A549 (cell line): ENCODE measurements at regions not wholly inside any gene's neighbourhood (a gene's known extent, or its start where the extent isn't known, plus 50 kb on each side); places are given as distances from the start of the nearest gene placed in this dataset.
A peak's percentile ranks its signal among the peaks of the same experiment; 100 is the strongest.

Experiments used
- ATAC-seq, 2 experiments: fragments of 200-7000 bp in 1 of 2; fragments of >200 bp in 1 of 2; cut with Nextera tagmentation in 1 of 2; cut with Tn5 transposase in 1 of 2; 3 replicates each; pipeline versions ENCODE4 v1.8.0 to v1.9.1; 2018 to 2020; ENCODE audit warnings: mild to moderate bottlenecking in 1 of 2, moderate library complexity in 1 of 2
- CTCF ChIA-PET: fragments of 300-600 bp; sonication (Branson Sonifier 250); formaldehyde crosslinking; extraction: SDS; loops from one replicate; lab custom pipeline; 2021; ENCODE audit warnings: antibody characterized with exemption, inconsistent platforms; lab: Yijun Ruan, JAX
- POLR2A ChIA-PET: fragments of 350-600 bp; formaldehyde crosslinking; extraction: SDS; loops from one replicate; lab custom pipeline; 2021; ENCODE audit warnings: antibody characterized with exemption, inconsistent platforms; lab: Yijun Ruan, JAX
- DNase-seq, 2 experiments: peaks; one replicate each; pipeline versions ENCODE4 v3.0.0 to v3.0.0-alpha.2; 2011 to 2016; ENCODE audit warnings: low read depth in 1 of 2, low spot score in 1 of 2
- FAIRE-seq: peaks from 2 replicates; lab custom pipeline; 2011; peaks lifted over from hg19 to GRCh38; lab: Jason Lieb, UNC
- H3K27ac ChIP-seq, 2 experiments: fragments of >200 bp; sonication (Bioruptor Twin); formaldehyde crosslinking; 3 replicates each; pipeline ENCODE4 v1.5.1; 2016 to 2017
- H3K4me1 ChIP-seq: fragments of >200 bp; sonication (Bioruptor Twin); formaldehyde crosslinking; 3 replicates; pipeline ENCODE4 v1.6.1; 2016
- H3K4me2 ChIP-seq: fragments of >200 bp; sonication (Bioruptor Twin); formaldehyde crosslinking; 3 replicates; pipeline ENCODE4 v1.6.1; 2016
- H3K4me3 ChIP-seq: fragments of >200 bp; sonication (Bioruptor Twin); formaldehyde crosslinking; 3 replicates; pipeline ENCODE4 v1.5.1; 2016
- H3K9me3 ChIP-seq: fragments of >200 bp; sonication (Bioruptor Twin); formaldehyde crosslinking; 3 replicates; pipeline ENCODE4 v1.6.1; 2016
- BCL3 ChIP-seq: fragments of >200 bp; sonication (Bioruptor Twin); formaldehyde crosslinking; IDR thresholded peaks from 3 replicates; pipeline ENCODE4 v1.6.1; 2016
- BHLHE40 ChIP-seq: IDR thresholded peaks from 2 replicates; pipeline ENCODE4 v1.6.1; 2012; ENCODE audit warnings: low read depth, low read length, inconsistent platforms
- CEBPB ChIP-seq, 2 experiments: fragments of >200 bp in 1 of 2; sonication (Bioruptor Twin) in 1 of 2; formaldehyde crosslinking in 1 of 2; IDR thresholded peaks; 2 replicates each; pipeline ENCODE4 v1.6.1; 2012 to 2016
- EHF ChIP-seq: fragments of 250-450 bp; sonication (Bioruptor Pico); IDR thresholded peaks from 2 replicates; pipeline ENCODE4 v1.5.0; 2020; ENCODE audit warnings: mild to moderate bottlenecking
- EHMT2 ChIP-seq: fragments of 200-600 bp; sonication (generic); IDR thresholded peaks from 2 replicates; pipeline ENCODE4 v1.6.1; 2016; ENCODE audit warnings: antibody characterized with exemption, low read depth, mild to moderate bottlenecking, moderate library complexity
- ESRRA ChIP-seq: fragments of 150-350 bp; IDR thresholded peaks from 2 replicates; pipeline ENCODE4 v1.6.1; 2014; ENCODE audit warnings: mild to moderate bottlenecking, low read length, borderline replicate concordance
- FOSB ChIP-seq: fragments of 250-450 bp; sonication (Bioruptor Pico); IDR thresholded peaks from 2 replicates; pipeline ENCODE4 v1.5.0; 2020; ENCODE audit warnings: mild to moderate bottlenecking, moderate library complexity
- HDAC2 ChIP-seq: fragments of 200-600 bp; sonication (generic); IDR thresholded peaks from 2 replicates; pipeline ENCODE4 v1.6.1; 2016
- HES2 ChIP-seq: fragments of >200 bp; sonication (Bioruptor Twin); formaldehyde crosslinking; IDR thresholded peaks from 2 replicates; pipeline ENCODE4 v1.6.1; 2016
- HEYL ChIP-seq: fragments of 250-450 bp; sonication (Bioruptor Pico); IDR thresholded peaks from 2 replicates; pipeline ENCODE4 v1.8.0; 2021; ENCODE audit warnings: mild to moderate bottlenecking, moderate library complexity
- JUN ChIP-seq, 2 experiments: fragments of >200 bp; sonication (Bioruptor Twin); formaldehyde crosslinking; IDR thresholded peaks; 2 replicates in 1 of 2; 3 replicates in 1 of 2; pipeline ENCODE4 v1.6.1; 2016 to 2017
- JUNB ChIP-seq: fragments of >200 bp; sonication (Bioruptor Twin); formaldehyde crosslinking; IDR thresholded peaks from 2 replicates; pipeline ENCODE4 v1.6.1; 2016
- MAFK ChIP-seq: fragments of 450-650 bp; IDR thresholded peaks from 2 replicates; pipeline ENCODE4 v1.6.1; 2014; ENCODE audit not compliant: partially characterized antibody
- PBX3 ChIP-seq: IDR thresholded peaks from 2 replicates; pipeline ENCODE4 v1.6.1; 2012
- RAD21 ChIP-seq, 2 experiments: fragments of >200 bp in 1 of 2; sonication (Bioruptor Twin) in 1 of 2; formaldehyde crosslinking in 1 of 2; IDR thresholded peaks in 1 of 2; conservative IDR thresholded peaks in 1 of 2; 2 replicates in 1 of 2; 3 replicates in 1 of 2; pipeline ENCODE4 v1.6.1; 2012 to 2018; ENCODE audit warnings: inconsistent platforms in 1 of 2
- RCOR1 ChIP-seq: fragments of 150-350 bp; IDR thresholded peaks from 2 replicates; pipeline ENCODE4 v1.6.1; 2014; ENCODE audit warnings: antibody characterized with exemption, low read length, low read depth
- RFX5 ChIP-seq: fragments of 450-650 bp; IDR thresholded peaks from 2 replicates; pipeline ENCODE4 v1.7.1; 2014; ENCODE audit warnings: antibody characterized with exemption, mild to moderate bottlenecking, moderate library complexity
- ZC3H11A ChIP-seq: fragments of 450-650 bp; IDR thresholded peaks from 2 replicates; pipeline ENCODE4 v1.6.1; 2014; ENCODE audit warnings: antibody characterized with exemption, mild to moderate bottlenecking
- ZNF302 ChIP-seq: fragments of 250-450 bp; sonication (Bioruptor Pico); IDR thresholded peaks from 2 replicates; pipeline ENCODE4 v1.9.0; 2021; ENCODE audit warnings: inconsistent platforms, mild to moderate bottlenecking, moderate library complexity
- ZSCAN20 ChIP-seq: fragments of 250-450 bp; sonication (Bioruptor Pico); IDR thresholded peaks from 2 replicates; pipeline ENCODE4 v1.8.0; 2022; ENCODE audit warnings: mild to moderate bottlenecking, moderate library complexity
- WGBS: methylation state at CpG from one replicate; pipeline ENCODE4 v1.1.6; 2017; ENCODE audit errors: missing lambda C conversion rate; 5-methylcytosine and 5-hydroxymethylcytosine counted together
- TF ChIP-seq, protein P1 (sequence below): fragments of >200 bp; sonication (Bioruptor Twin); formaldehyde crosslinking; IDR thresholded peaks from 3 replicates; pipeline ENCODE4 v1.5.1; 2016
- TF ChIP-seq, protein P2 (sequence below): fragments of 250-450 bp; sonication (Bioruptor Pico); IDR thresholded peaks from 2 replicates; pipeline ENCODE4 v1.5.0; 2020; ENCODE audit warnings: low read depth, mild to moderate bottlenecking, moderate library complexity

- H3K27ac ChIP-seq, result no peak overlapping the region
- no peak overlapping the region for H3K4me2 ChIP-seq
- ChIA-PET POLR2A (no interaction called here), CTCF (no interaction called here)
- ATAC-seq, result no peak
- H3K4me1 ChIP-seq, result peaks cover 9% of the 10 kb centered on the region
- DNase-seq, result no peak
- H3K4me3 ChIP-seq, result no peak overlapping the region
- peaks cover 9% of the 10 kb centered on the region; the same call in 2 of the 3 replicates for H3K9me3 ChIP-seq
- TF ChIP-seq CEBPB (IDR thresholded peaks at IDR 0.05) (no peak), ESRRA (no peak)
- WGBS, result 55% methylated on average over 19 of the region's 19 CpGs
- peak; percentile 32 for FAIRE-seq
These were observed 99.6 kb upstream of the SHOX start for GRCh38 chrX:530726-531610.

DNA sequence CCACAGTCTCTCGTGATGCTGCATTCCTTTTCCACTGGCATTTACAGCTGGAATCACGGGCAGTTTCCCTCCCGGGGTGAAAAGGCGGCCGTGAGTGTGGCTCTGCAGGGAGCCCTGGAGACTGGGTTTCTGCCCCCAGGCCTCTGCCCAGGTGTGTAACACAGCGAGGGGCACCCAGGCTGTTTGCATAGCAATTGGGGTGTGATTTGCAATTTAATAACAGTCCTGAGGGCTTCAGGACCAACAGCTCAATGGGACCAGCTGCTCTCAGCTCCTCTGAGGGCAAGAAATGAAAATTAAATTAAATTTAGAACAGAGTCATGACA lies 99.0 kb upstream of the SHOX start:
- Histone ChIP-seq H3K4me2 (no peak overlapping the region), H3K4me3 (no peak overlapping the region), H3K4me1 (peaks cover 3% of the 10 kb centered on the region; the same call in 2 of the 3 replicates), H3K27ac (no peak overlapping the region), H3K9me3 (peaks cover 9% of the 10 kb centered on the region; the same call in 2 of the 3 replicates)
- no peak for FAIRE-seq
- ATAC-seq, result no peak
- ChIA-PET POLR2A (no interaction called here), CTCF (no interaction called here)
- DNase-seq, result no peak
- TF ChIP-seq RAD21 (conservative IDR thresholded peaks at IDR 0.05 in 1 of 2, IDR thresholded peaks at IDR 0.05 in 1 of 2) (no peak), HES2 (no peak), ZC3H11A (no peak), ZSCAN20 (no peak), FOSB (CRISPR knock-in tag) (no peak), BHLHE40 (no peak), JUNB (no peak), RCOR1 (no peak), MAFK (no peak), EHMT2 (no peak), ZNF302 (CRISPR knock-in tag) (no peak), BCL3 (no peak), HEYL (CRISPR knock-in tag) (no peak), HDAC2 (no peak), EHF (no peak), PBX3 (no peak), JUN (IDR thresholded peaks at IDR 0.05) (no peak), RFX5 (no peak)
- TF ChIP-seq, protein P1, sequence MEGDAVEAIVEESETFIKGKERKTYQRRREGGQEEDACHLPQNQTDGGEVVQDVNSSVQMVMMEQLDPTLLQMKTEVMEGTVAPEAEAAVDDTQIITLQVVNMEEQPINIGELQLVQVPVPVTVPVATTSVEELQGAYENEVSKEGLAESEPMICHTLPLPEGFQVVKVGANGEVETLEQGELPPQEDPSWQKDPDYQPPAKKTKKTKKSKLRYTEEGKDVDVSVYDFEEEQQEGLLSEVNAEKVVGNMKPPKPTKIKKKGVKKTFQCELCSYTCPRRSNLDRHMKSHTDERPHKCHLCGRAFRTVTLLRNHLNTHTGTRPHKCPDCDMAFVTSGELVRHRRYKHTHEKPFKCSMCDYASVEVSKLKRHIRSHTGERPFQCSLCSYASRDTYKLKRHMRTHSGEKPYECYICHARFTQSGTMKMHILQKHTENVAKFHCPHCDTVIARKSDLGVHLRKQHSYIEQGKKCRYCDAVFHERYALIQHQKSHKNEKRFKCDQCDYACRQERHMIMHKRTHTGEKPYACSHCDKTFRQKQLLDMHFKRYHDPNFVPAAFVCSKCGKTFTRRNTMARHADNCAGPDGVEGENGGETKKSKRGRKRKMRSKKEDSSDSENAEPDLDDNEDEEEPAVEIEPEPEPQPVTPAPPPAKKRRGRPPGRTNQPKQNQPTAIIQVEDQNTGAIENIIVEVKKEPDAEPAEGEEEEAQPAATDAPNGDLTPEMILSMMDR, result no peak
- TF ChIP-seq, protein P2, sequence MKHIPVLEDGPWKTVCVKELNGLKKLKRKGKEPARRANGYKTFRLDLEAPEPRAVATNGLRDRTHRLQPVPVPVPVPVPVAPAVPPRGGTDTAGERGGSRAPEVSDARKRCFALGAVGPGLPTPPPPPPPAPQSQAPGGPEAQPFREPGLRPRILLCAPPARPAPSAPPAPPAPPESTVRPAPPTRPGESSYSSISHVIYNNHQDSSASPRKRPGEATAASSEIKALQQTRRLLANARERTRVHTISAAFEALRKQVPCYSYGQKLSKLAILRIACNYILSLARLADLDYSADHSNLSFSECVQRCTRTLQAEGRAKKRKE, result no peak
- 7% methylated on average over 6 of the region's 6 CpGs for WGBS
